ENCODE measurements at regions not wholly inside any gene's neighbourhood (a gene's known extent, or its start where the extent isn't known, plus 50 kb on each side); places are given as distances from the start of the nearest gene placed in this dataset.

- intact Hi-C loops (cut with DNase I) = no loop called here
- Histone ChIP-seq H3K4me3 (no peak overlapping the region), H3K4me1 (no peaks in the 10 kb centered on the region), H3K36me3 (no peaks in the 10 kb centered on the region), H3K27me3 (no peaks in the 10 kb centered on the region), H3K27ac (no peak overlapping the region), H3K9me3 (peaks cover 0 to 17% of the 10 kb centered on the region in 2 donors)
- ATAC-seq = no peak
- no peak for TF ChIP-seq CTCF (IDR thresholded peaks at IDR 0.05)
- no peak for DNase-seq
These were observed 413.5 kb downstream of the BTBD3 start for GRCh38 chr20:12331236-12331635.

- Histone ChIP-seq H3K27ac (no peak overlapping the region), H3K27me3 (no peaks in the 10 kb centered on the region), H3K9me3 (no peaks in the 10 kb centered on the region), H3K36me3 (no peaks in the 10 kb centered on the region), H3K4me3 (no peak overlapping the region), H3K4me1 (no peaks in the 10 kb centered on the region)
- TF ChIP-seq CTCF (IDR thresholded peaks at IDR 0.05) = no peak
- no peak for DNase-seq
- intact Hi-C loops (cut with DNase I) = no loop called here
- ATAC-seq = no peak
These were observed 419.9 kb downstream of the BTBD3 start for GRCh38 chr20:12337601-12338000.

- no peak for TF ChIP-seq CTCF (IDR thresholded peaks at IDR 0.05)
- no peaks in the 10 kb centered on the region for H3K4me1 ChIP-seq
- ATAC-seq = no peak
- no peak overlapping the region for H3K27ac ChIP-seq
- no peak for DNase-seq
- H3K27me3 ChIP-seq = no peaks in the 10 kb centered on the region
- no peaks in the 10 kb centered on the region for H3K9me3 ChIP-seq
- intact Hi-C loops (cut with DNase I) = no loop called here
- H3K36me3 ChIP-seq = no peaks in the 10 kb centered on the region
- no peak overlapping the region for H3K4me3 ChIP-seq
These were observed 428.3 kb downstream of the BTBD3 start for GRCh38 chr20:12345978-12346377.

- intact Hi-C loops (cut with DNase I) = no loop called here
- Histone ChIP-seq H3K27ac (no peak overlapping the region), H3K36me3 (no peaks in the 10 kb centered on the region), H3K4me1 (no peaks in the 10 kb centered on the region), H3K9me3 (peaks cover 0 to 10% of the 10 kb centered on the region in 2 donors), H3K4me3 (no peak overlapping the region), H3K27me3 (no peaks in the 10 kb centered on the region)
- TF ChIP-seq CTCF (IDR thresholded peaks at IDR 0.05) = no peak
- ATAC-seq = no peak
- DNase-seq = no peak
These were observed 436.1 kb downstream of the BTBD3 start for GRCh38 chr20:12353842-12354241.

DNA sequence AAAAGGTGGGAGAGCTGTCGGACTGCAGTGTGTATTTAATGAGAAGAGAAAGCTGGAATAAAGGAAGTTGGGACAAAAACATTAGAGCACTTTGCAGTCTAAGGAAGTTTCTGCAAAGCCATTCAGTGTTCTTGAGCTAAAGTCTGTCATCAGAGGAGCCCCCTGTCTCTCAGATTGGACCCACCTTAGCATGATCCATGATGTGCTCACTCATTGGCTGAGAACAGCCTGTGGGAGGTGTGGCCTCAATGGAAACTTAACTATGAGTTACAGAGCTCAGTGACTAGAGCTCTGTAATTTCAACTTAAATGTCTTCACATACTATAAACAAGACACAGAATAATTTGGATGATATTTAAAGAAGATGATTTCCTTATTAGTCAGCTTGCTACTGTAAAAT is 437.0 kb downstream of the BTBD3 start:
- H3K4me1 ChIP-seq = no peaks in the 10 kb centered on the region
- no peak overlapping the region for H3K27ac ChIP-seq
- no peak for ATAC-seq
- peaks cover 0 to 10% of the 10 kb centered on the region in 2 donors for H3K9me3 ChIP-seq
- no peaks in the 10 kb centered on the region for H3K27me3 ChIP-seq
- no peak overlapping the region for H3K4me3 ChIP-seq
- no peak for TF ChIP-seq CTCF (IDR thresholded peaks at IDR 0.05)
- no peak for DNase-seq
- H3K36me3 ChIP-seq = no peaks in the 10 kb centered on the region
- intact Hi-C loops (cut with DNase I) = no loop called here

Data from left lung (tissue), 4 donors.